Neural crest cell (in vitro differentiated cells): ENCODE measurements at regions not wholly inside any gene's neighbourhood (a gene's known extent, or its start where the extent isn't known, plus 50 kb on each side); places are given as distances from the start of the nearest gene placed in this dataset.
"Not testable (repeated sequence)": the region's sequence is repeated elsewhere in the genome, so short reads cannot be mapped to it uniquely, and the experiment has no call there.

Source experiments
- DNase-seq: peaks from one replicate; pipeline ENCODE4 v3.0.0; 2021; ENCODE audit warnings: low read depth, mixed read lengths, low spot score
- H3K27ac Mint-ChIP-seq: one replicate; pipeline ENCODE4 v1.8.0; 2021; ENCODE audit warnings: mild to moderate bottlenecking, mixed read lengths; ENCODE audit not compliant: unreplicated experiment
- H3K27me3 Mint-ChIP-seq: 2 replicates; pipeline ENCODE4 v1.8.0; 2021; ENCODE audit warnings: low read depth, mild to moderate bottlenecking, mixed read lengths
- H3K36me3 Mint-ChIP-seq: 2 replicates; pipeline ENCODE4 v1.8.0; 2021; ENCODE audit warnings: low read depth, mild to moderate bottlenecking, mixed read lengths
- H3K4me1 Mint-ChIP-seq: 2 replicates; pipeline ENCODE4 v1.8.0; 2021; ENCODE audit warnings: mixed read lengths
- H3K4me3 Mint-ChIP-seq: one replicate; pipeline ENCODE4 v1.8.0; 2021; ENCODE audit warnings: mild to moderate bottlenecking, mixed read lengths
- H3K9me3 Mint-ChIP-seq: 2 replicates; pipeline ENCODE4 v1.8.0; 2021; ENCODE audit warnings: mixed read lengths

DNA sequence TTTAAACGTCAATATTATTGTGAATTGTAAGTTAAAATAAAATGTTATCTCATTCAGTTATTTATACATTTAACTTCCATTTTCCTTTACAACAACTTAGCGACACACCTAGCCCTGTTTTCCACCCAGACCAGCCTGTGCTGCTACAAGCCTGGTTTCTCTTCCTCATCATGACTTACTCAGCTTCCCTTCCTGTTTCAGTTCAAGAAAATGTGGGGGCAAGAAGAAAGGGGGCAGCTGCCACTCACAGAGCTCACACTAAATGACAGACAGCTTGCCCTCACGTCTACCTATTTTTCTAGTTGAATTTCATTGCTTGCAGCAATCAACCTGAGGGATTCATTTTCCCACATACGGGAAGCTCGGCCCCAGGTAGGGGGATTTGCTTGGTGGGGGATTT is 496.4 kb downstream of the GOLGA6L6 start:
- DNase-seq, H3K36me3 Mint-ChIP-seq, H3K27ac Mint-ChIP-seq, H3K27me3 Mint-ChIP-seq, H3K4me1 Mint-ChIP-seq, H3K4me3 Mint-ChIP-seq, H3K9me3 Mint-ChIP-seq: not testable (repeated sequence)

- H3K4me1 Mint-ChIP-seq, DNase-seq, H3K36me3 Mint-ChIP-seq, H3K27me3 Mint-ChIP-seq, H3K27ac Mint-ChIP-seq, H3K4me3 Mint-ChIP-seq, H3K9me3 Mint-ChIP-seq: not testable (repeated sequence)
These were observed 500.9 kb downstream of the GOLGA6L6 start for GRCh38 chr15:20040691-20041090.

GRCh38 chr15:20025040-20025439 is 516.6 kb downstream of the GOLGA6L6 start:
- not testable (repeated sequence) for DNase-seq, H3K4me1 Mint-ChIP-seq, H3K4me3 Mint-ChIP-seq, H3K27ac Mint-ChIP-seq, H3K27me3 Mint-ChIP-seq, H3K9me3 Mint-ChIP-seq, H3K36me3 Mint-ChIP-seq

- H3K4me3 Mint-ChIP-seq, H3K4me1 Mint-ChIP-seq, H3K36me3 Mint-ChIP-seq, DNase-seq, H3K9me3 Mint-ChIP-seq, H3K27ac Mint-ChIP-seq, H3K27me3 Mint-ChIP-seq: not testable (repeated sequence)
These were observed 519.3 kb downstream of the GOLGA6L6 start for GRCh38 chr15:20022349-20022748.

DNA sequence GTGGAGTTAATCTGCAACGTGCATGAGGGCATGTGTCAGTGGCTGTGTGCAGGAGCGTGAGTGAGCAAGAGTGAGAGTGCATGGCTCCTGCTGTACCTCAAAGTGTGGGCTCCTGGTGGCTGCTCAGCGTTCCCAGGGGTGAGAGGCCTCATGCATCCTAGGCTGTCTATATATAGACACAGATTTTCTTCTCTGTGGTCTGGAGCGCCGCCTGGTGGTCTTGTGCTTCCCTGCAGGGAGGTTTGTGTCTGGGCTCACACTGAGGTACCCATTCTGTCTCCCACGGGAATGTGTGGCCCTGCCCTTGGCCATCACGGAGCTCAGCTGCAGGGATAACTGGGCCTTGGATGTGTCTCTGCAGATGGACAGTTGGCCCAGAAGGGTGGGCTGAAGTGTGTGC is 520.2 kb downstream of the GOLGA6L6 start:
- H3K27me3 Mint-ChIP-seq, DNase-seq, H3K27ac Mint-ChIP-seq, H3K9me3 Mint-ChIP-seq, H3K4me1 Mint-ChIP-seq, H3K4me3 Mint-ChIP-seq, H3K36me3 Mint-ChIP-seq: not testable (repeated sequence)

DNA sequence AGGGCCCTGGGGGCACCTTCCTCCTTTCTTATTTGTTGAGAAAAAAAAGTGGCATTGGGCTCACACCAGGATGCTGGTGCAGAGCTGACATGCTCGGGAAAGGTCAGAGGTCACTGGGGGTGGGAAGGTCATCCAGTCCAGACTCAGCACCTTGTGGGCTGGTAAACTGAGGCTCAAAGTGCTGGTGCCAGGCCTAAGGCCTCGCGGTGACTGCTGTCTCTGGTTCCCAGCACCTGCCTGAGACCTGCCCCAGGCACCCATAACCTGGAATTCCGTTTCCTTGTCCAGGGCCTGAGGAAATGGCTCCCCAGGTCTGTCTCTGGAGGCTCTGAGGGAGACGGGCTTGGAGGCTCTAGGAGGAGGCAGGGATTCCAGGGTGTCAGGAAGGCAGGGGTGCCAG is 521.0 kb downstream of the GOLGA6L6 start:
- not testable (repeated sequence) for H3K4me1 Mint-ChIP-seq, H3K27ac Mint-ChIP-seq, H3K36me3 Mint-ChIP-seq, H3K27me3 Mint-ChIP-seq, H3K9me3 Mint-ChIP-seq, H3K4me3 Mint-ChIP-seq, DNase-seq

DNA sequence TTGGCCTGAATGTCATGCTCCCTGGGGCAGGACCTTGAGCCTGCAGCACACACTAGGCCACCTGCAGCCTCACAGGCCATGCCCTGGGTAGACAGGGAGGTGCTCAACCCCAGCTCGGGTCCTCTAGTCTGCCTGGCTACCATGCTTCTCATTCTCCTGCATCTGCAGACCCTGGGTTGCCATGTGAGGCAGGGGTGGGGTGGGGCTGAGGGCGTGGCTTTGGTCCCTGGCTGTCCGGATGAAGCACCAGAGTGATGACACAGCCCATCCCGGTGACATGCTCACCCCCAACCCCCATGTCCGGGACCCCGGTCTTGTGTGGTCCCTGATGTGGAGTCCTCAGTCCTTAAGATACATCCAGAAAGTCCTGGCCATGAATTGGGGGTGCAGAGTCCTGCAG is 521.8 kb downstream of the GOLGA6L6 start:
- H3K9me3 Mint-ChIP-seq, H3K36me3 Mint-ChIP-seq, H3K27ac Mint-ChIP-seq, H3K4me3 Mint-ChIP-seq, H3K4me1 Mint-ChIP-seq, H3K27me3 Mint-ChIP-seq, DNase-seq: not testable (repeated sequence)

DNA sequence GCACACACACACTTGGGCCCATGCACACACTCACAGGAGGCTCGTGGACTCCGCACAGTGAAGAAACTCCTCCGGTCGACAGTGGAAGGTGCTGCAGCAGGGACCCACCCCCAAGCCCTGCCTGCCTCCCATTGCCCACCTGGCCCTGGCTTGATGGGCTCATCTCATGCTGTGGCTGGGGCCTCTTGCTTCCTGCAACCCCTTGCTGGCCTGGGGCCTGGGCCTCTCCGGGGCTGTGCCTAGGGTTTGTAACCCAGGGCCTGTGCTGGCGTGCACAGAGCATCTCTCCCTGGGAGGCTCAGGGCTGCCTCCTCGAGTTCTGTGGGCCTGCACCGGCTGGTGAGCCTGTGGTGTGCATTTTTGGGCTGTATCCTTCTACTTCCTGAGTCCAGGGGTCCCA is 524.0 kb downstream of the GOLGA6L6 start:
- not testable (repeated sequence) for H3K27me3 Mint-ChIP-seq, DNase-seq, H3K9me3 Mint-ChIP-seq, H3K4me3 Mint-ChIP-seq, H3K27ac Mint-ChIP-seq, H3K4me1 Mint-ChIP-seq, H3K36me3 Mint-ChIP-seq

- not testable (repeated sequence) for H3K4me3 Mint-ChIP-seq, H3K36me3 Mint-ChIP-seq, H3K27me3 Mint-ChIP-seq, H3K9me3 Mint-ChIP-seq, H3K4me1 Mint-ChIP-seq, DNase-seq, H3K27ac Mint-ChIP-seq
These were observed 524.7 kb downstream of the GOLGA6L6 start for GRCh38 chr15:20016941-20017340.

- H3K27ac Mint-ChIP-seq, H3K4me3 Mint-ChIP-seq, H3K36me3 Mint-ChIP-seq, DNase-seq, H3K4me1 Mint-ChIP-seq, H3K27me3 Mint-ChIP-seq, H3K9me3 Mint-ChIP-seq: not testable (repeated sequence)
These were observed 528.8 kb downstream of the GOLGA6L6 start for GRCh38 chr15:20012837-20013236.

- not testable (repeated sequence) for H3K27me3 Mint-ChIP-seq, H3K4me3 Mint-ChIP-seq, H3K27ac Mint-ChIP-seq, H3K9me3 Mint-ChIP-seq, H3K4me1 Mint-ChIP-seq, DNase-seq, H3K36me3 Mint-ChIP-seq
These were observed 530.8 kb downstream of the GOLGA6L6 start for GRCh38 chr15:20010759-20011158.

GRCh38 chr15:20009619-20010018 is 532.0 kb downstream of the GOLGA6L6 start:
- not testable (repeated sequence) for H3K4me1 Mint-ChIP-seq, H3K36me3 Mint-ChIP-seq, H3K9me3 Mint-ChIP-seq, H3K4me3 Mint-ChIP-seq, DNase-seq, H3K27ac Mint-ChIP-seq, H3K27me3 Mint-ChIP-seq

GRCh38 chr15:20007338-20007737 is 534.3 kb downstream of the GOLGA6L6 start:
- not testable (repeated sequence) for H3K36me3 Mint-ChIP-seq, H3K4me3 Mint-ChIP-seq, H3K4me1 Mint-ChIP-seq, DNase-seq, H3K27ac Mint-ChIP-seq, H3K9me3 Mint-ChIP-seq, H3K27me3 Mint-ChIP-seq

DNA sequence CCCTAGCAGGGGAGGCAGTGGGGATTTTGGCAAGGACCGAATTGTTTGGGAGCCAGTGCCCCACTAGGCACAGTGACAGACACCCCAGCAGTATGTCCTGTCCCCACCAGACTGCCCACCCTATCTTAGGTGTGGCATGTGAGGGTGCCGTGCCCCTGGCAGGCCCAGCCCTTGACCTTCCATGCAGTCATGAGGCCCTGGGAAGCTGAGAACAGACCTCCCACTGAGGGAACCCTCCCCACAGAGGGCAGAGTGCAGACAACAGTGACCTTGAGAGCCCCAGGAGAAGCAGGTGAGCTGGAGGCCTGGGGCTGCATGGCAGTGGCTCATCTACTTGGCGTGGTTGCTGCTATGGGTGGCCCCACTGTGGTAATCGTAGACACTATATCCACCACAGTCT is 538.1 kb downstream of the GOLGA6L6 start:
- not testable (repeated sequence) for H3K27ac Mint-ChIP-seq, H3K36me3 Mint-ChIP-seq, DNase-seq, H3K4me1 Mint-ChIP-seq, H3K9me3 Mint-ChIP-seq, H3K27me3 Mint-ChIP-seq, H3K4me3 Mint-ChIP-seq

DNA sequence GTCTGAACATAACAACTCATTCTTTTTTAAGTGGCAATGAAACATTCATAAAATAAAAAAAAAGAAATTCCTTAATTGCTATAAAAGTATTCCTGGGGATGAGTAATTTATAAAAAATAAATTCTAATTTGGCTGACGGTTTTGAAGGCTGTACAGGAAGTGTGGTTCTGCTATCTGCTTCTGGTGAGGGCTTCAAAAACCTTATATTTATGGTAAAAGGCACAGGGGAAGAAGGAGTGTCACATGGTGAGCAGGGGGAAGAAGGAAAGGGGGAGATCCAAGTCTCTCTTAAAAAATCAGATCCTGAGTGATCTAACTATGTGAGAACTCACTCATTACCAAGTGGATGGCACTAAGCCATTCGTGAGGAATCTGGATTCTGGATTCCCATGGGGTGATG is 539.0 kb downstream of the GOLGA6L6 start:
- not testable (repeated sequence) for H3K36me3 Mint-ChIP-seq, DNase-seq, H3K4me3 Mint-ChIP-seq, H3K4me1 Mint-ChIP-seq, H3K27ac Mint-ChIP-seq, H3K27me3 Mint-ChIP-seq, H3K9me3 Mint-ChIP-seq
